ENCODE measurements at regions not wholly inside any gene's neighbourhood (a gene's known extent, or its start where the extent isn't known, plus 50 kb on each side); places are given as distances from the start of the nearest gene placed in this dataset.
"Not testable (repeated sequence)": the region's sequence is repeated elsewhere in the genome, so short reads cannot be mapped to it uniquely, and the experiment has no call there.

GRCh38 chr6:121594053-121594452 lies 158.6 kb downstream of the GJA1 start:
- DNase-seq (no peak), FAIRE-seq (no peak)
- Histone ChIP-seq H3K4me3 (ENCODE audit: low read length in 3 of 3) (no peak overlapping the region), H3K27ac (ENCODE audit: low read depth in 2 of 2, low read length in 2 of 2) (no peak overlapping the region), H3K9ac (ENCODE audit: low read length in 3 of 3) (no peak overlapping the region), H3K9me3 (ENCODE audit: control insufficient read depth in 2 of 3, insufficient read depth in 1 of 3, low read length in 3 of 3) (no peaks in the 10 kb centered on the region), H3K27me3 (ENCODE audit: control insufficient read depth, insufficient read depth, low read length) (no peaks in the 10 kb centered on the region), H3K36me3 (ENCODE audit: control insufficient read depth in 2 of 3, insufficient read depth in 3 of 3, low read length in 3 of 3) (no peaks in the 10 kb centered on the region), H3K4me1 (ENCODE audit: control insufficient read depth in 2 of 3, insufficient read depth in 2 of 3, low read depth in 1 of 3, low read length in 3 of 3) (no peaks in the 10 kb centered on the region)
- intact Hi-C loops (cut with DNase I), result no loop called here
- no peak for TF ChIP-seq CTCF (IDR thresholded peaks at IDR 0.05; ENCODE audit: borderline replicate concordance, extremely low read depth, insufficient read depth)

GRCh38 chr6:121595646-121596045 lies 160.2 kb downstream of the GJA1 start:
- Histone ChIP-seq H3K27ac (ENCODE audit: low read depth in 2 of 2, low read length in 2 of 2) (no peak overlapping the region), H3K4me3 (ENCODE audit: low read length in 3 of 3) (no peak overlapping the region), H3K36me3 (ENCODE audit: control insufficient read depth in 2 of 3, insufficient read depth in 3 of 3, low read length in 3 of 3) (no peaks in the 10 kb centered on the region), H3K9ac (ENCODE audit: low read length in 3 of 3) (no peak overlapping the region), H3K9me3 (ENCODE audit: control insufficient read depth in 2 of 3, insufficient read depth in 1 of 3, low read length in 3 of 3) (no peaks in the 10 kb centered on the region), H3K27me3 (ENCODE audit: control insufficient read depth, insufficient read depth, low read length) (no peaks in the 10 kb centered on the region), H3K4me1 (ENCODE audit: control insufficient read depth in 2 of 3, insufficient read depth in 2 of 3, low read depth in 1 of 3, low read length in 3 of 3) (no peaks in the 10 kb centered on the region)
- no peak for TF ChIP-seq CTCF (IDR thresholded peaks at IDR 0.05; ENCODE audit: borderline replicate concordance, extremely low read depth, insufficient read depth)
- no peak for DNase-seq
- FAIRE-seq, result no peak
- intact Hi-C loops (cut with DNase I), result no loop called here

- no peaks in the 10 kb centered on the region for H3K4me1 ChIP-seq (ENCODE audit: control insufficient read depth in 2 of 3, insufficient read depth in 2 of 3, low read depth in 1 of 3, low read length in 3 of 3)
- no peak for TF ChIP-seq CTCF (IDR thresholded peaks at IDR 0.05; ENCODE audit: borderline replicate concordance, extremely low read depth, insufficient read depth)
- DNase-seq (no peak), FAIRE-seq (no peak)
- H3K9ac ChIP-seq (ENCODE audit: low read length in 3 of 3), result no peak overlapping the region
- no peak overlapping the region for H3K27ac ChIP-seq (ENCODE audit: low read depth in 2 of 2, low read length in 2 of 2)
- no peaks in the 10 kb centered on the region for H3K36me3 ChIP-seq (ENCODE audit: control insufficient read depth in 2 of 3, insufficient read depth in 3 of 3, low read length in 3 of 3)
- no peak overlapping the region for H3K4me3 ChIP-seq (ENCODE audit: low read length in 3 of 3)
- intact Hi-C loops (cut with DNase I), result no loop called here
- H3K27me3 ChIP-seq (ENCODE audit: control insufficient read depth, insufficient read depth, low read length), result no peaks in the 10 kb centered on the region
- H3K9me3 ChIP-seq (ENCODE audit: control insufficient read depth in 2 of 3, insufficient read depth in 1 of 3, low read length in 3 of 3), result no peaks in the 10 kb centered on the region
These were observed 161.0 kb downstream of the GJA1 start for GRCh38 chr6:121596441-121596840.

GRCh38 chr6:121597654-121598053 lies 162.2 kb downstream of the GJA1 start:
- Histone ChIP-seq H3K36me3 (ENCODE audit: control insufficient read depth in 2 of 3, insufficient read depth in 3 of 3, low read length in 3 of 3) (no peaks in the 10 kb centered on the region), H3K9me3 (ENCODE audit: control insufficient read depth in 2 of 3, insufficient read depth in 1 of 3, low read length in 3 of 3) (no peaks in the 10 kb centered on the region), H3K9ac (ENCODE audit: low read length in 3 of 3) (no peak overlapping the region), H3K27me3 (ENCODE audit: control insufficient read depth, insufficient read depth, low read length) (no peaks in the 10 kb centered on the region), H3K4me3 (ENCODE audit: low read length in 3 of 3) (no peak overlapping the region), H3K4me1 (ENCODE audit: control insufficient read depth in 2 of 3, insufficient read depth in 2 of 3, low read depth in 1 of 3, low read length in 3 of 3) (no peaks in the 10 kb centered on the region), H3K27ac (ENCODE audit: low read depth in 2 of 2, low read length in 2 of 2) (no peak overlapping the region)
- intact Hi-C loops (cut with DNase I), result no loop called here
- no peak for TF ChIP-seq CTCF (IDR thresholded peaks at IDR 0.05; ENCODE audit: borderline replicate concordance, extremely low read depth, insufficient read depth)
- FAIRE-seq, result no peak
- DNase-seq, result no peak

GRCh38 chr6:121599331-121599730 lies 163.9 kb downstream of the GJA1 start:
- DNase-seq, result not testable (repeated sequence)

More at GRCh38 chr6:121599331-121599730, 163.9 kb downstream of the GJA1 start:
- intact Hi-C loops (cut with DNase I); H3K27ac ChIP-seq (ENCODE audit: low read depth in 2 of 2, low read length in 2 of 2); H3K36me3 ChIP-seq (ENCODE audit: control insufficient read depth in 2 of 3, insufficient read depth in 3 of 3, low read length in 3 of 3); H3K9ac ChIP-seq (ENCODE audit: low read length in 3 of 3); H3K4me1 ChIP-seq (ENCODE audit: control insufficient read depth in 2 of 3, insufficient read depth in 2 of 3, low read depth in 1 of 3, low read length in 3 of 3); FAIRE-seq; H3K9me3 ChIP-seq (ENCODE audit: control insufficient read depth in 2 of 3, insufficient read depth in 1 of 3, low read length in 3 of 3); H3K27me3 ChIP-seq (ENCODE audit: control insufficient read depth, insufficient read depth, low read length); H3K4me3 ChIP-seq (ENCODE audit: low read length in 3 of 3): not testable (repeated sequence)
